NB4 (cell line): ENCODE measurements at regions not wholly inside any gene's neighbourhood (a gene's known extent, or its start where the extent isn't known, plus 50 kb on each side); places are given as distances from the start of the nearest gene placed in this dataset.
"Not testable (repeated sequence)": the region's sequence is repeated elsewhere in the genome, so short reads cannot be mapped to it uniquely, and the experiment has no call there.

Experiments used
- CTCF ChIP-seq: IDR thresholded peaks from one replicate; pipeline ENCODE4 v1.5.1; 2012; ENCODE audit warnings: low read depth, low read length
- MAX ChIP-seq: IDR thresholded peaks from 2 replicates; pipeline ENCODE4 v1.6.1; 2011; ENCODE audit warnings: low read depth, low read length
- MYC ChIP-seq: IDR thresholded peaks from 2 replicates; pipeline ENCODE4 v1.6.1; 2011; ENCODE audit warnings: low read depth, low read length
- POLR2A ChIP-seq: IDR thresholded peaks from 2 replicates; pipeline ENCODE4 v1.6.1; 2011; ENCODE audit warnings: mild to moderate bottlenecking; ENCODE audit not compliant: insufficient read length; ENCODE audit errors: extremely low read depth

- not testable (repeated sequence) for TF ChIP-seq CTCF, POLR2A, MAX, MYC
Observed at GRCh38 chr2:110384736-110385119, 87.9 kb downstream of the LIMS4 start.
